DMS153 (cell line): ENCODE measurements at regions not wholly inside any gene's neighbourhood (a gene's known extent, or its start where the extent isn't known, plus 50 kb on each side); places are given as distances from the start of the nearest gene placed in this dataset.
"Not testable (repeated sequence)": the region's sequence is repeated elsewhere in the genome, so short reads cannot be mapped to it uniquely, and the experiment has no call there.

ENCODE experiments used
- DNase-seq: peaks from one replicate; lab custom pipeline; 2025; lab: John Stamatoyannopoulos, UW

DNA sequence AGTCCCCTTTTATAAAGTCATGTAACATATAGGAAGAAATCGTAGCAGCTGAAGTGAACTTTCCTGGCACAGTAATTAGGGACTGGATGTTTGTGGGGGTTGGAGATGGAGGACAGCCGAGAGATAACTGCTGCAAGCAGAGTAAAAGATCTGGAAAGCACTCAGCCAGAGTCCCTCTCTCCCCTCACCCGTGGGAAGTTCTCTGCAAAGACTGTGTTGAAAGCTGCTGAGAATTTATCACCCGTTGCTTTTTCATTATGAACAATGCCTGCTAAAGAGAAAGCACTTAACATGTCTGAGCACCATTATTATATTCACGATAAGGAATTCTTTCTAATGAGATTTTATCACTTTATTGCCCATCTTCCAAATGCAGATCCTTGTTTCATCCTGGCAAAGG, 248.8 kb downstream of the SHOX2 start:
- DNase-seq = no peak

DNA sequence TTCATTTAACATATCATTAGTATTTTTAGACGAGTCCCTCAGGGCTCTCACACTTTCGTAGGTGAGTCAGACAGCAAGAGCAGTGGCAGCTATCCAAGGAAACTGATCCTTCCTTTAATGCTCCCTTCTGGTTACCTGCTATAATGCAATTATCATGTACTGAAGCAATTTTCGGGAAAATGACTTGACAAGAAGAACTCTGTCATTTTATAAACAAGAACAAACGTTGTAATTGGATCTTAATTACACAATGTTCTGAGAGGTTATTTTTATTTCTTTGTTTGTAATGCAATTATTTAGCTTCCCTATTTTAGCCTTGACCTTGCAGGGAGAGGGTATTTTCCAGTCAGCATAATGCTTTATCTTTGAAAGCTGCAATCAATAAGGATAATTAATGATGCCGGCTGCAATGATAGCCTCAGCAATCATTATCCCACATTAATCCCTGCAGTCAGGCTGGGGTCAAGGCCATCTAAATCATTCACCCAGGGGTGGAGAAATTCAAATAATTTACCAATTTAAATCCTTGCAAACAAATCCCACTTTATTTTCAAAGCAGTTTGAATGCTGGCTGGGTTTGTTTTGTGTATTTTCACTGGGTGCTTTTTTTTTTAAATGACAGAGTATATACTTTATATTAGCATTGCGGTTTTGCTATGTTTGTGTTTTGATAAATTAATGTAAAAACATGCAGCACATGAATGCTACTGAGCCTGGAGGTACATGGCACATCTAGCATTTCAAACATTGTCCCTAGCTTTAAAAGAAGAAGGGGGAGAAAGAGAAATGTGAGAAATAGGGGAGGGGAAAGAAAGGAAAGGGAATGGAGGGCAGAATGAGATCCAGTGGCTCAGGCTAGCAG, 249.9 kb downstream of the SHOX2 start:
- peak; percentile 90 for DNase-seq

DNA sequence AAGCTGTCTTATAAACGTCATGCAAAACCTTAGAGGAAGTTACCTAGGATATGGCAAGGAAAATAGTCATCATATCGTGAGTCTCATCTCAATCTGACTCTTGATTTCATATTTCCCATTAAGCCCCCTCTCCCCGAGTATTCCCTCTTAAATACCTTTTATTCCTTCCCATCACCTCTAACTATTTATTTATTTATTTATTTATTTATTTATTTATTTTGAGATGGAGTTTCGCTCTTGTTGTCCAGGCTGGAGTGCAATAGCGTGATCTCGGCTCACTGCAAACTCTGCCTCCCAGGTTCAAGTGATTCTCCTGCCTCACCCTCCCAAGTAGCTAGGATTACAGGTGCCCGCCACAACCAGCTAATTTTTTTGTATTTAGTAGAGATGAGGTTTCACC, 260.4 kb downstream of the SHOX2 start:
- not testable (repeated sequence) for DNase-seq

DNA sequence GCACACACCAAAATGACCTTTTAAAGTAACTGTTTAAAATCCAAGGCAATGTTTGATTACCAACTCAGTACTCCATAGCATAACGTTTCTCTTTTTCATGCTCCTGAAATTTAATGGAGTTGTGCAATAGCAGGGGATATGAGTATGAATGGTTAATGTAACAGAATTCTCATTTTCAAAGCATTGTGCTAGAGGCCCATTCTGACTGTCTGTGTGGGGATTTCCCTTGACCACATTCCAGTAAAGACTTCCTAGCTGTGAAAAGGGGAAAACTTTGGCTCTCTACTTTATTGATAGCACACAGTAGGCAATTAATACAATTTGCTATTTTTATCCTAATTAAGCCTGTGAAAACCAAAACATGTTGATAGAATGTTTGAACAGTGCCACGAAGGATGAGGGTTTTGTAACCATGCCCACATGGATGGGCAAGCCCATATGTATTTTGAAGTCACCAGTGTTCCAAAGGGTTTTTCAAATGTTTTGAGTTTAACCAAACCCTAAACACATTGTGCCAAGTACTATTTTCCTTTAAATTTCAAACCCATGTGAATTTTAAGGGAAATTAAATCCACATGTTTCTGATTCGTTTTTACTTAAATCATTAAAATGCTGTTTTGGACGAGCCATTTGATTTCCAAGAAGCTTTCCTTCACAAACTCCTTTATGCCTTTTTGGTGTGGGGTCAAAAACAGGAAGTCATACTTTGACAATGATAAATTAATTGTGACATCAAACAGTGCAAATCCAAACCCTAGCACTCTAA, 261.2 kb downstream of the SHOX2 start:
- DNase-seq = no peak

DNA sequence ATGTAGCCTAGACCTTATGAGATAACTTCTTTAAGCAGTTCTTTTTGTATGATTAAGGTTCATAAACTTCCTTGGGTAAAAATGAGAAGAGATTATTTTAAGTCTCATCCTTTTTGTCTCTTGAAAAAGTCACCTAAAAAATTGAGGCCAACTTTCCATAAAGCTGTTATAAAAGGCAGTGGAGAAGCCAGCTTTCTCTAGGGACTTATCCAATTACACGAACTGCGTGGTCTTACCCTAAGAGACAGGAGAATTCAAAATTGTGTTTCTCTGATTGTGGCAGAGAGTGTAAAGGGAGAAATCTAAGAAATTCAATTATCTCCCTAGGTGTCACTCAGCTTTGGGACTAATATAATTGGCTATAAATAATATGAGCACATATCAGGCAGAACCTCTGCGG, 262.0 kb downstream of the SHOX2 start:
- DNase-seq = no peak

DNA sequence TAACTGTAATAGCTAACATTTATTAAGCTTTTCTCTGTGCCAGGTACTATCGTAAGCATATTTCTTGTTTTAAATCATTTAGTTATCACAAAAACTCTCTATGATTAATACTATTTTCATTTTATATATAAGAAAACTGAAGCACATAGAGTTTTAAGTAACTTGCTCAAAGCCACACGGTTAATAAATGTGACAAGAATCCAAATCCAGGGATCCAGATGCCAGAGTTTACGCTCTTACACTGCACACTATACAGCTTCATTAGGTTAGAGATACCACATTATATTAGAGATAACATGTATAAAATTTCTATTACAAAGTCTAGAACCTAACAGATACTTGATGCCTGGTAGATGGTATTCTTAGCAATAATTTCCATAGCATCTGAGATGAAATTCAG, 265.2 kb downstream of the SHOX2 start:
- no peak for DNase-seq

DNA sequence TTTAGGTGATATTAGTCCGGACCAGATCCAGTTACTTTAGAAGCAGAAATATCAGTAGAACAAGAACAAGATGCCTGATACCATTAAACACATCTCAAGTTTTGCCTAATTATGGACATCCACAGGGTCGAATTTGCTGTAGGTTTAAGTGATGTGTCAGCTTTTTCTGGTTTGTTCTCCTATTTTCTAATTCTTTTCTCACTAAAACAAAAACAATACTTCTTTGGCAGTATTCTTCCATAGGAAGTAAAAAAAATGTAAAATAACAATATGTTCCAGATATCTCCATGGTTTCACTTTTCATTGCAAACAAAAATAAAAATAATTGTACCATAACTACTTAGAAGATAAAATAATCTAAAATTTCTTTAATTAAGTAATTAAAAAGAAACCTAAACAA, 265.7 kb downstream of the SHOX2 start:
- no peak for DNase-seq

DNA sequence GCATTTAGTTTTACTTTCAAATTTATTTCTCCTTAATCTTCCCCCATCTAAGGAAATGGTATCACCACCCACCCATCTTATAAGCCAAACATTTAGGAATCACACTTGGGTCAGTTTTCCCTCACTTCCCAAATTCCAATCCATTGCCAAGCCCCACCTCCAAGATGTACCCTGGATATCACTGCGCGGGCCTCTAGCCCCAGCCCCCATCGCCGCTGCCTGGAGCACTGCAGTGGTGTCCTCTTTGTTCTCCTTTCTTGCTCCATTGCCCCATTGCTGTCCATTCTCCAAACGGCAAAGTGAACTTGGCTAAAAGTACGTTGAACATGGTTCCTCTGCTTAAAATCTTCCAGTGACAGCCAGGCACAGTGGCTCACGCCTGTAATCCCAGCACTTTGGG, 267.8 kb downstream of the SHOX2 start:
- DNase-seq = no peak

DNA sequence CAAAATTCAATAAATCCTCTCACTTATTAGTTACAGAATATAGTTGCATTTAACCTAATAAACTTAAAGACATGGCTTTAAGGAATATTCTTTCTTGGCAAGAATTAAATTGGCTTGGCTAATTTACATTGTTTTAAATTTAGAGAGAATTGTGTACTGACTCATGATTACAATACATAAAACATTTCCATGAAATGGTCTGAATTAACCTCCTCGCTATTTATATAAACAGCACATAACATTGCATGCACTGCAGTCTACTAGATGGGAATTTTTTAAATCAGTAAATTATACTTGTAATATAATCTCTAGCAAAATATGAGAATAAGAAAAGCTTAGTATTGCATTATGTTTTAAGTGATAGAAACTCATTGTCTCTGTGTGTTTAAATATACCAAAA, 268.9 kb downstream of the SHOX2 start:
- no peak for DNase-seq

DNA sequence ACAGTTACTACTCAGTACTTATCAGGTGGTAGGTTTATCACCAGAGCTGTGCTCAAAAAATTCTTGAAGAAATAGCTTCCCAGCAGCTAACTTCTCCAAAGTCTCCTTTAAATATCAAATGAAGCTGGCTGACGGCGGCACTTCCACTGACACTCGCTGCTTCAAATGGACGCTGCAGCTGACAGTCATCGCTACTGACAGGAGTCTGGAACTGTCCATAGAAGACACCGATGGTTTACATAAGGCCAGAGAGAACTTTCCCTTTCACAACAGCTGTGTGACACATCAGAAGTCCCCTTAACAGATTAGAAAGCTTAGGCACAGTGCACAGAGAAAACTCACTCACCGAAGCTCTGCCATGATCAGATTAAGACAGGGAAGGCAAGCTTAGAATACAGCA, 270.2 kb downstream of the SHOX2 start:
- DNase-seq = no peak

DNA sequence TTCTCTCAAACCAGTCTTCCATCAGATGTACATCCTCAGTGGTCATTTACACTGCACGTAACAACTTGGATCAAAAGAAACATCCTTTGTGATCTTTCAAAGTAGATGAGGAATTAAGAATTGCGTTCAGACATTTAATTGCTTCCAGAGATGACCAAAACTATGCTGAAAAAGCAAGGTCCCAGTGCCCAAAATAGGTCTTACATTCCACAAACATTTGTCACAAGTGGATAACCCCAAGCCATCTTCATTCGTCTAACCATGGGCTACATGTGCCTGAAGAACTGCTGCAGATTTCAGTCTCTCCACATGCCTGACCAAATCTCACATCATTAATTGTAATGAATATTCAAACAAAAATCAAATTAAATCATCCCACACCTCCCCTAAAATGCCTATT, 273.6 kb downstream of the SHOX2 start:
- no peak for DNase-seq

DNA sequence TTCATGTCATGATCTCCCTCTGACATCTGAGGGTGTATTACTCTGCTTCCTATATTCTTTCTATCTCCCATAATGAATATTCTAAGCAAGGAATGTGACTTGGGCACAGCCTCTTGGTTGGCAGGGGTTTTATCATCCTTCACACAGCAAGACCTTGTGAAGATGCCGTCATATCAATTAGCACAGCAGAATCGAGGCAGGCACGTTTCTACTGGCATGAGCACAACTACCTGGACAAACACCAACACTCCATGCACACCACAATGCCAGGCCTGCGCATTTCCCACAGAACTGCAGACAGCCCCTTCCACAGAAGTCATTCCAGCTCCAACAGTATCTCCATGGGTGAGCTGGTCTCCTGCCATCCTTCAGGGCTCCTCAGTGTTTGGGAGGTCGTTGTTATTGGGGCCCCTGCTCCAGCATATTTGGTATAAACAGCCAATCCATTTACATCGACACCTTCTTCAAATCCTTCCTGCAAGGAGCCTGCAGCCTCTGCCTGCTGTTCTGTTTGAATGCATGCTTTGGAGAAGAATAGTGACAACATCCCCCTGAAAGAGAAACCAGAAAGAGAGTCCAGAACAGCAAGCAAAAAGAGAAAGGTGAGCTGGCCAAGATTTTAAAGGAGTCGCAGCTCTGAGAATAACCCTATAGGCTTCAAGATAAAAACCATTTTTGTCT, 275.5 kb downstream of the SHOX2 start:
- no peak for DNase-seq

DNA sequence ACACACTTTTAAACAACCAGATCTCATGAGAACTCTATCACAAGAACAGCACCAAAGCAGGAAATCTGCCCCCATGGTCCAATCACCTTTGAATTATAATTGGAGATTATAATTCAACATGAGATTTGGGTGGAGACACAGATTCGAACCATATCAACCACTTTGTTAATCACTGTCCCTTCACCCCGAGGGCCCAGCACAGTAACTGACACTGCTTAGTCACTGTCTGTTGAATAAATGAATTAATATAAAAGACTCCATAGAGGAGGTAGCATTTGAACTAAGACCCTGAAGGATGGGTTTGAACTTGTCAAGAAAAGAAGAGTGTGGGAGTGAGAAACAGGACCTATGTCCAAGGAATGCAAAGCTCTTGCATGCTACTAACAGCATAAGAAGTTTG, 276.4 kb downstream of the SHOX2 start:
- DNase-seq = no peak

DNA sequence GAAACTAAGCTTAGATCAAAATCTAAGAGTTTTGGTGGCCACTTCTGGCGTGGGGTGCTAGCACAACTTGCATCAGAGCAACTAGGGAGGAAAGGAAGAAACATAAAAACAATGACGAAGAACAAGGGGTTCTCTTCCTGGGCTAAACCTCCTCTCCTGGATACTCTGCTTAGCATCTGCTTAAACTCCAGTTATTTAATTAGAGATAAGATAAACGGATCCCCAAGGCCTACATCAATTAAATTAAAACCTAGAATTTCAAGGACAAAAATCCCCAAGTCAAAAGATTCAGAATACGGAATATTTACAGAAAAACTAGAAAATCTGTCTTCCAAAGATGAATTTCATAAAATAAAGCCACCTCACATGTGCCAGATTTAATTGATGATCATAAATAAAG, 281.9 kb downstream of the SHOX2 start:
- no peak for DNase-seq

DNA sequence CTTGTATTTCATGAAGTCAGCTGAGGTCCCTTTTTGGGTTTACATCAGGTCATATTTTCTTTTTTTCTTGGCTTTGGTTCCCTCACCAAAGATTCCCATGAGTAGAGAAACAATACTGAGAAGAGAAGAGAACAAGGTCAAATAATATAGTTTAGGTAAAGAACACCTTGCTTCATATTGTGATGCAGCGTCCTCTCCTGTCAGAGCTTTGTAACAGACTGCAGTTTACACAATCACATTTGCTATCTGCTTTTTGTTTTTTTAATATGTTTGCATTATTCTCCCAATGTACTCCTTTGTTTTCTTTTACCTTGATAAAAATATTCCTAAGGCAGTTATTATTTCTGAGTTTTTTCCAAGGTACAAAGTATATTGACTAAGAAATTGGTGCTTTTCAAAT, 283.2 kb downstream of the SHOX2 start:
- DNase-seq = no peak

DNA sequence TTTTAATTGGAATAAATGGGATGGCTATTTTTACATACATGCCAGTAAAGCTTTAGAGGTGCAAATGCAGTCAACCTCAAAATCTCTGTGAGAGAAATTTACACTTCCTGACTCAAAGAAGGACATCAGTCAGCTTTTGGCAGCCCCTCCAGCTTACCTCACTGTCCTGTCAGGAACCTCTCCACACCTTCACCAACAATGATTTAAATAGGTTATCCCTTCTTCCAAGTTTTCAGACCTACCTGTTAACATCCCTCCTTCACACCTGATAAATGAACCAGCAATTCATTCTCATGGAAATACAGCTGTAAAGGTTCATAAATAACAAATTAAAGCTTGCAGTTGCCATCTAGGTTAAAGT, 286.1 kb downstream of the SHOX2 start:
- DNase-seq = no peak

DNA sequence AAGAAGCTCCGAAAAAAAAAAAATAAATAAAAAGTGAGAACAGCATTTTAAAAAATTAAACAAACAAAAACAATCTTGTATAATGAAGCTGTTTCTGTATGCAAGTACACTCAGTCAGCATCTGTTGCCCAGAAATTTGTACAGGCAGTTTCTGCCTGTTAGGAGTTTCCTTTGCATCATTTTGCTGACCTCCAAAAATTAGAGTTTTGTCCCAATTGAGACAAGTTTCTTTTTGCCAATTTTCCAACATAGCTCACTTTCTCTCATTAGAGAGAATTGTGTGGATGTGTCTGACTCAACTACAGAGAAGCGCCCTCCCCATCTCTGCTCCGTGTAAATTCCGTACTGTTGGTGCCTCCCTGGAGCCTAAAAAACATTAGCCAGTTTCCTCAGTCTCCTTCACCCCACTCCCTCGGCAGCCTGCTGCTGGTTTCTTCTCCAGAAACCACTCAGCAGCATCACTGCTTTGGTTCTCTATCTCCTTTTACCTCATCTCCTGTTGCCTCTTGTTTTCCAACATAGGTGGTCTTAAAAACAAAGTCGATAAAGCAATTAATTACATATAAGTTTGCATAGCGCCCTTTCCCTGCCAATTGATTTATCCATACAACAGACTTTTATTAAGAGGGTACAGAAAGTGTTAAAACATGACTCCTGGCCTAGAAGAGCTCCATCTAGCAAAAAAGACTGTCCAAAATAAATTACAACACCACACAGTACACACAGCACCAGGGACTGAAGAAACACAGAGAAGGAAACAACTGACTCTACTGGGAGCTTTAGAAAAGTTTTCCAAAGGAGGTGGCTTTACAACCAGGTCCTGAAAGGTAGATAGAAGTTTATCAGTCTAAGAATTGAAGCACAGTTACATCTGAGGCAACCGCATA, 286.7 kb downstream of the SHOX2 start:
- DNase-seq = no peak

DNA sequence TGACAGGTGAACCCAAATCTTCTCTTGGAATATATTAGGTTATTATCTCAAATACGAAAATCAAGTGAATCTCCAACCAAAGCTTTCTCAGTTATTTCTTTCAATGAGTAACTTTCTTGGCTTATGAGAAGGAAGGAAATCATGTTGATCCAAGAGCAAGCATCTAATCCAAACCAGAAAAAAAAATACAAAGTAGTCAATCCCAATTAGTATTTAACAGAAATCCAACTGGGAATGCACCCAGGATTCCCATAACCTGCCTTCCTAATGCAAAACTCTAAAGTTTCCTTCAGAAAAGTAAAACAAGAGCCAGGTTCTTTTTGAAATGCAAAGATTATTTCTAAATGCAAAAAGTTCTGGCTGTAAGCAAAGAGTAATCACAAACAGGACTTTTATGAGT, 289.3 kb downstream of the SHOX2 start:
- no peak for DNase-seq

DNA sequence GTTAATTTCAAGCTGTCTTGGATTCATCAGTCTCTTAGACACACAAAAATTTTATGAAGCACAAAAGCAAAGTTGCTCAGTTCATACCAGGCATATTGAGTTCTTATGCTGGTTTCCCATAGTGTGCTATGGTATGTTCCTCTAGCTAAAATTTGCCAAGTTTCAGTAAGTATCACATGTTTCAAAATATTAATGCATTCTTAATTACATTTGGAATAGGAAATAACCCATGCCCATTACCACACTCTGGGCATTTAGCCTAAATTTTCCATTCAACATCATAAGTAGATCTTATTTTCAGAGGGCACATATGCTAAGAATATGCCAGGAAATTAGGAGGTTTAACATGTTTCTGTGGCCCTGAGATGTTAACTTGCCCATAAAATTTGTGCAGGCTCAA, 289.9 kb downstream of the SHOX2 start:
- no peak for DNase-seq

DNA sequence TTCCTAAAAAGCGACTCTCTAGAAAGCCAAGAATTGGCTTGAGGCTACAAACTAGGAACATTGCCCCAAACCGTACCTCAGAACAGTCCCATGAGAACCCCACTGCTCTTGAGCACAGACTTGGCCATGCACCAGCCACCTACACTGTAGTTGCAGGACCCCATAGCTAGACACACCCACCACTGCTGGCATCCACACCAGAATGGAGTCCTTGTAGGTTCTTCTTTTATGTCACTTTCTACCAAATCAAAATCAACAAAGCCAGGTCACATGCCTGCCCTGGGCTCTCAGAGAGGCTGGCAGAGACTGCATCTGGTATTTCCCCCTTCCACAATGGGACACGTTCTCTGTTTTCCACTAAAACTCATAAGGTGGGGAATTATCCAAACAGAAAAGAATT, 290.5 kb downstream of the SHOX2 start:
- DNase-seq = no peak

DNA sequence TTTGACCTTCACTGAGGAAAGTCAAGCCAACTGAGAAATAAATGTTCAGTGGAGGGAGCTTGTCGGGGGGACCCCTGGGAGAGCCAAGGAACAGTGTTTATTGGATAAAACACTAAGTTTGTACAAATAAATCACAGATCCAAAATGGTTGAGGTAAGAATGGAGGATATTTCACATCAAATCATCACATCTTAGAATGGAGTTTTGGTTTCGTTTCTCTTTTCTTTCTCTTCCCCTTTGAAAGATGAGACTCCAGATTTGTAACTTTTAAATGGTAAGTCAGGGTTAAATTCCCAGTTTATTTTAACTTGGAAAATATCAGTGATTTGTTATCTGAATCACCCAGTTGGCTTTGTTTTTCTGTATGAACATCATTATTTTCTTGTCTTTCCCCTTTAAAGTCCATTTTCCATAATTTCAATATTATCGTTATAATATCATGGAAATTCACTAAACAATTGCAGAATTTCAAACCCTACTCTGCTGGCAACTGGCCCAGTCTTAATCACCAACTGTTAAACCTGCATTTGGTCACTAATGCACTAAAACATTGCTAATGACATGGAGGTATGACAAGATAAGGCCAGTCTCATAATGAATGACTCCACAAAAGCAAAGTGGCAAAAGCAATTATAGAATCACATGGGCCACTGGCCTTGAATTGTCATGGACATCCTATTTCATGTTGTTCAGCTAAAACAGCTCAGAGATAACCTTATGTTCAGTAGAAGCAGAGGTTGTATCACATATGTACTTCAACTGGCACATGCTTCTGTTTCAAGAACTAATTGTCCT, 295.1 kb downstream of the SHOX2 start:
- no peak for DNase-seq
